Mucosa of rectum (tissue), 2 donors: ENCODE measurements at regions not wholly inside any gene's neighbourhood (a gene's known extent, or its start where the extent isn't known, plus 50 kb on each side); places are given as distances from the start of the nearest gene placed in this dataset.

Experiments used
- H3K27ac ChIP-seq, 2 donors: one replicate each; pipeline ENCODE4 v1.7.0; 2013; ENCODE audit warnings: inconsistent platforms in 2 of 2, low read depth in 2 of 2, low read length in 2 of 2
- H3K27me3 ChIP-seq, 2 donors: one replicate each; pipeline ENCODE4 v1.7.0; 2013; ENCODE audit warnings: low read length in 2 of 2; ENCODE audit not compliant: control insufficient read depth in 2 of 2, insufficient read depth in 2 of 2
- H3K36me3 ChIP-seq, 2 donors: one replicate each; pipeline ENCODE4 v1.7.0; 2013; ENCODE audit warnings: low read length in 2 of 2; ENCODE audit not compliant: control insufficient read depth in 2 of 2, insufficient read depth in 2 of 2
- H3K4me1 ChIP-seq, 2 donors: one replicate each; pipeline ENCODE4 v1.7.0; 2013; ENCODE audit warnings: low read length in 2 of 2, mild to moderate bottlenecking in 1 of 2; ENCODE audit not compliant: control insufficient read depth in 2 of 2, insufficient read depth in 2 of 2
- H3K4me3 ChIP-seq, 2 donors: one replicate each; pipeline ENCODE4 v1.7.0; 2013; ENCODE audit warnings: low read length in 2 of 2
- H3K9ac ChIP-seq, 2 donors: one replicate each; pipeline ENCODE4 v1.7.0; 2013; ENCODE audit warnings: low read length in 2 of 2, low read depth in 1 of 2, mild to moderate bottlenecking in 1 of 2
- H3K9me3 ChIP-seq, 2 donors: one replicate each; pipeline ENCODE4 v1.7.0; 2013; ENCODE audit warnings: low read length in 2 of 2; ENCODE audit not compliant: control insufficient read depth in 2 of 2
- donor health status: healthy.
- donor health status: Normal muscosa, but diverticular disease.

DNA sequence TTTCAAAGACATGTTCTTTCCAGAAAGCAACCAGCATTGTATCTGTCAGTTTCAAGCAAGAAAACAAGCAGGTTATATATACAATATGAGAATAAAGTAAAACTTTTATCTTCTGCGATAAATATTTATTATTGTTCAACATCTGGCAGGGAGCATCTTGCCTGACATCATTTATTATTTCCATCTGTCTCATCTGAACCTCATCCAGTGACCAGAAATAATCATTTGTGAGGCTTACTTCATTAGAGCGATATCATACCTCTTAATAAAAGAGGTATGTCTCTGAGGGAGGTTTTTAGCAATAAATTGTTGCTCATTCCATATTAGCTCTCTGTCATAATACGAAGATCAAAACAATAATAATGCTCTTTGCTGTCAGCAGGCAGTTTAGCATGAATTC is 226.1 kb downstream of the CDC14C start:
- Histone ChIP-seq H3K9ac (no peak overlapping the region), H3K4me3 (no peak overlapping the region), H3K27me3 (no peaks in the 10 kb centered on the region), H3K9me3 (no peaks in the 10 kb centered on the region), H3K27ac (no peak overlapping the region), H3K4me1 (no peaks in the 10 kb centered on the region), H3K36me3 (no peaks in the 10 kb centered on the region)

DNA sequence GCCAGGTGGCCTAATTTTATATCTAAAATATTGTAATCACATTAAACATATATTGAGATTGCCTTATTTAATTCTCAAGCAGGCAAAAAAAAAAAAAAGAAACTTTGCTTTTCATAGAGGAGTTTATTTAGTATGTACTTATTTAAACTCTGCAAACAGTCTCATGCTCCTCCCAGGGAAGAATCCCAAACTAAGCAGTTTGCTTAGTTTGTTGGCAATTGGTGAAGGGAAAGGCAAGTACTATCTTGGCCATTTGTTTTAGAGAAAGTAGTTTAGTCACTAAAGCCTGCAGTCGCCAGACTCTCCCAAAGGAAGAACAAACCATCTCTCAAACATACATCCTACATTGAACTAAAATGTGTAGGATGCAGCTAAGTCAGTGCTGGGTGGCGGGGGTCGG is 226.8 kb downstream of the CDC14C start:
- Histone ChIP-seq H3K4me1 (no peaks in the 10 kb centered on the region), H3K9me3 (no peaks in the 10 kb centered on the region), H3K27ac (no peak overlapping the region), H3K9ac (no peak overlapping the region), H3K36me3 (no peaks in the 10 kb centered on the region), H3K4me3 (no peak overlapping the region), H3K27me3 (no peaks in the 10 kb centered on the region)

DNA sequence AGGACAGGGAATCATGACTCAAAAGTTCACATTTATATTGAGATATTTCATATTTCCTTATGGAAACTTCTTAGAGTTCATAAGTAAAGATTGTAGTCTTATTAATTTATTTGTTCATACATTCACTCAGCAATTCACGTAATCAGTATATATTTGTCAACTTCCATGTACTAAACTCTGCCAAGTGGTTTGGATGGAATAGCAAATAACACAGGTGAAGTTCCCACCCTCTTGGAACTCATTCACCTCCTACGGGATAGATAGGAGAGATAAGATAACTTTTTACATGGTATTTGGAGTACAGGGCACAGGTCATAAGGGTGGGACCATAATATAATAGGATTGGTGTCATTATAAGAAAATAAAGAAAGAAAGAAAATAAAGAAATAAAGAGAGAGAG is 234.0 kb downstream of the CDC14C start:
- Histone ChIP-seq H3K9ac (no peak overlapping the region), H3K4me3 (no peak overlapping the region), H3K9me3 (no peaks in the 10 kb centered on the region), H3K27me3 (no peaks in the 10 kb centered on the region), H3K27ac (no peak overlapping the region), H3K36me3 (no peaks in the 10 kb centered on the region), H3K4me1 (no peaks in the 10 kb centered on the region)

- Histone ChIP-seq H3K27me3 (no peaks in the 10 kb centered on the region), H3K4me1 (no peaks in the 10 kb centered on the region), H3K36me3 (no peaks in the 10 kb centered on the region), H3K9me3 (no peaks in the 10 kb centered on the region), H3K4me3 (no peak overlapping the region), H3K27ac (no peak overlapping the region), H3K9ac (no peak overlapping the region)
These were observed 235.2 kb downstream of the CDC14C start for GRCh38 chr7:49159536-49159935.

- no peaks in the 10 kb centered on the region for H3K27me3 ChIP-seq
- no peak overlapping the region for H3K4me3 ChIP-seq
- no peak overlapping the region for H3K27ac ChIP-seq
- no peaks in the 10 kb centered on the region for H3K4me1 ChIP-seq
- H3K36me3 ChIP-seq: no peaks in the 10 kb centered on the region
- no peak overlapping the region for H3K9ac ChIP-seq
- no peaks in the 10 kb centered on the region for H3K9me3 ChIP-seq
These were observed 242.1 kb downstream of the CDC14C start for GRCh38 chr7:49166441-49166840.

DNA sequence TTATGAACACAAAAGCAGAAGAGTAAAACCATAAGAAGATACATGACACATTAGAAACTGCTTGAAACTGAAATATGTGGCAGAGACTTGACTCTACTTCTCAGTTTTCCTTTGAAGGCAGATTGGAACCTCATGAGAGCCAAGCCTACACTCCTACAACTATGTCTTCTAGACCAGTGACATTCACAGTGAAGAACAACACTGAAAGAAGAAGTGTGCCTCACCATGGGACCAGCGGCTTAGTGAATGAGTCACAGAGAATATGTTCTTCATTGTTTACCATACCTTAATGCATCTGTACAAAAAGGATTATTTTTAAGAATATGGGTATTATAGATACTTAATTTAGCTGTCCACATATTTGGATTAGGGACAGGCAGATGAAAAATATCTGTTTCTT is 248.3 kb downstream of the CDC14C start:
- H3K4me1 ChIP-seq: no peaks in the 10 kb centered on the region
- no peaks in the 10 kb centered on the region for H3K27me3 ChIP-seq
- no peak overlapping the region for H3K27ac ChIP-seq
- H3K36me3 ChIP-seq: no peaks in the 10 kb centered on the region
- H3K4me3 ChIP-seq: no peak overlapping the region
- H3K9ac ChIP-seq: no peak overlapping the region
- no peaks in the 10 kb centered on the region for H3K9me3 ChIP-seq

- Histone ChIP-seq H3K27ac (no peak overlapping the region), H3K27me3 (no peaks in the 10 kb centered on the region), H3K36me3 (no peaks in the 10 kb centered on the region), H3K9me3 (no peaks in the 10 kb centered on the region), H3K9ac (no peak overlapping the region), H3K4me3 (no peak overlapping the region), H3K4me1 (no peaks in the 10 kb centered on the region)
These were observed 250.0 kb downstream of the CDC14C start for GRCh38 chr7:49174396-49174795.

- Histone ChIP-seq H3K4me1 (no peaks in the 10 kb centered on the region), H3K27me3 (no peaks in the 10 kb centered on the region), H3K27ac (no peak overlapping the region), H3K9ac (no peak overlapping the region), H3K36me3 (no peaks in the 10 kb centered on the region), H3K4me3 (no peak overlapping the region), H3K9me3 (no peaks in the 10 kb centered on the region)
These were observed 263.4 kb downstream of the CDC14C start for GRCh38 chr7:49187543-49188268.

GRCh38 chr7:49228426-49229098 is 304.2 kb downstream of the CDC14C start:
- H3K4me1 ChIP-seq: no peaks in the 10 kb centered on the region
- H3K36me3 ChIP-seq: no peaks in the 10 kb centered on the region
- no peak overlapping the region for H3K27ac ChIP-seq
- H3K4me3 ChIP-seq: no peak overlapping the region
- H3K27me3 ChIP-seq: no peaks in the 10 kb centered on the region
- no peak overlapping the region for H3K9ac ChIP-seq
- H3K9me3 ChIP-seq: no peaks in the 10 kb centered on the region

GRCh38 chr7:49229246-49229645 is 304.9 kb downstream of the CDC14C start:
- Histone ChIP-seq H3K36me3 (no peaks in the 10 kb centered on the region), H3K4me3 (no peak overlapping the region), H3K27me3 (no peaks in the 10 kb centered on the region), H3K9me3 (no peaks in the 10 kb centered on the region), H3K27ac (no peak overlapping the region), H3K9ac (no peak overlapping the region), H3K4me1 (no peaks in the 10 kb centered on the region)
